ENCODE measurements at regions not wholly inside any gene's neighbourhood (a gene's known extent, or its start where the extent isn't known, plus 50 kb on each side); places are given as distances from the start of the nearest gene placed in this dataset.

DNA sequence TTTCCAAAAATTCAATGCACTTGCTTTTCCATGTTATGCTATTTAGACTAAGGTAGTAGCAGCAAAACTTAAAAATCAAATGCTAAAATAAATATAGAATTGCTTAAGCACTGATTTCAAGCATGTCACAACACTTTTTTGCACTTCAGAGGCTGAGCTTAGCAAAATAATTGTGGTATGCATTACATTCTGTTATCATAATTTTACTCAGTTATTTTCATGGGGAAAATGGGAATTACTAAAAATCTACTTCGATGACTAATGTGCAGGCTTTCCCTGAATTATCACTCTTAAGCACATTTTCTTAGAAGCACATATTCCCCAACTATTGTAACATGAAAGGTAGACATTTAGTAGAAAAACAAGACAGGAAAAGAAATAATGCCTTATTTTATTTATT is 322.4 kb upstream of the CBLB start:
- Histone ChIP-seq H3K9me3 (ENCODE audit: insufficient read depth, low read depth, low read length) (no peaks in the 10 kb centered on the region), H3K27ac (ENCODE audit: low read depth, low read length) (no peak overlapping the region), H3K36me3 (ENCODE audit: insufficient read depth, low read length) (no peaks in the 10 kb centered on the region), H3K4me3 (ENCODE audit: low read length) (no peak overlapping the region), H3K27me3 (ENCODE audit: insufficient read depth, low read length) (no peaks in the 10 kb centered on the region), H3K9ac (ENCODE audit: low read depth, low read length) (no peak overlapping the region), H3K4me1 (ENCODE audit: insufficient read depth, low read length) (no peaks in the 10 kb centered on the region)
- no CpG with 5 or more reads among the region's 1 CpG for WGBS

DNA sequence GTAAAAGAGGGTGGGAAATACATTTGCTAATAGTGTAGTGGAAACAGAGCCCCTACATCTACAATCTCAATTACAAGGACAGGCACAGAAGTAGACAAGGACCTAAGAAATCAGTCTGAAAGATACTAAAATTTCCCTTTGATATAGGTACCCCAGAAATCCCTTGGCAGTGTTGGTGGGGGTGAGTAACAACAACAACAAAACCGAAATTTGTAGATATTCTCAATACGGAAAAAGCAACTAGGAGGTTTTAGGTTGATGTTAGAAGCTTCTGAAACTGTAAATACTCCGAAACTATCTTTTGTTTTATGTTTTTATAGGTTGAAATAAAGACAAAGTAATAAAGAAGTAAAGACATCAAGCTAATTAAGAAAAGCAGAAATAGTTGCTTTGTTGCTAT is 323.1 kb upstream of the CBLB start:
- H3K36me3 ChIP-seq (ENCODE audit: insufficient read depth, low read length), result no peaks in the 10 kb centered on the region
- no peaks in the 10 kb centered on the region for H3K27me3 ChIP-seq (ENCODE audit: insufficient read depth, low read length)
- no peak overlapping the region for H3K9ac ChIP-seq (ENCODE audit: low read depth, low read length)
- no peaks in the 10 kb centered on the region; the same call in 1 of the 2 replicates for H3K9me3 ChIP-seq (ENCODE audit: insufficient read depth, low read depth, low read length)
- H3K4me1 ChIP-seq (ENCODE audit: insufficient read depth, low read length), result no peaks in the 10 kb centered on the region
- H3K4me3 ChIP-seq (ENCODE audit: low read length), result no peak overlapping the region
- no peak overlapping the region for H3K27ac ChIP-seq (ENCODE audit: low read depth, low read length)
- 96% methylated on average over 3 of the region's 3 CpGs for WGBS

DNA sequence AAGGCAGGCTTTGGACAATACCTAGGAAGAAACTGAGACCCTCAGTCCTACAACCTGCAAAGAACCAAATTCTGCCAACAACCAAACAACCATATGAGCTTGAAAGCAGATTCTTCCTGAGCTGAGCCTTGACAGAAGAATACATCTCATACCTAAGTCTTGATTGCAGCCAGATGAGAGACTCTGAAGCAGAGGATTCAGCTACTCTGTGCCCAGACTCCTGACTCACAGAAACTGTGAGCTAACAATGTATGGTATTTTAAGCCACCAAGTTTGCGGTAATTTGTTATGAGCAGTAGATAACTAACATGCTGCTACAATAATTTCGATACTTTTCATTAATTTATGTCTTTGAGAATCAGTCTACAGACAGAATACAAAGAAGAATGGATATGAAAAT is 325.1 kb upstream of the CBLB start:
- Histone ChIP-seq H3K4me1 (ENCODE audit: insufficient read depth, low read length) (no peaks in the 10 kb centered on the region), H3K27ac (ENCODE audit: low read depth, low read length) (no peak overlapping the region), H3K9me3 (ENCODE audit: insufficient read depth, low read depth, low read length) (no peaks in the 10 kb centered on the region; the same call in 1 of the 2 replicates), H3K36me3 (ENCODE audit: insufficient read depth, low read length) (no peaks in the 10 kb centered on the region), H3K4me3 (ENCODE audit: low read length) (no peak overlapping the region), H3K27me3 (ENCODE audit: insufficient read depth, low read length) (no peaks in the 10 kb centered on the region), H3K9ac (ENCODE audit: low read depth, low read length) (no peak overlapping the region)
- WGBS, result 93% methylated on average over 2 of the region's 2 CpGs

DNA sequence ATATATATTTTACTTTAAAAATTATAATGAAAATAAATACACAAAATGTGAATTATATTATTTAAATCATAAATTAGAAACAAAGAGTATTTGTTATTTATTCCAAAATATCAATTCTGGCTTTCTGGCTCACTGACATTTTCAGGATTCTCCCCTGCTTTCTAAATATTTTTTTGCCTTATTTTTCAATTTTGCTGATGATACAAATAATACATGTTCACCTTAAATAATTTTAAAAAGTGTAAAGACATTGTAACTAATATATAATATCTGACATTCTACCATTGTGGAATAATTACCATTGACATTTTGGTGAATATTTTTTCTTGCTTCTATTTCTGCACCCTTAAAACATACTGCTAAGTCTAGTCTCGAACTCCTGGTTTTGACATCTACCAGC is 325.9 kb upstream of the CBLB start:
- Histone ChIP-seq H3K27ac (ENCODE audit: low read depth, low read length) (no peak overlapping the region), H3K4me1 (ENCODE audit: insufficient read depth, low read length) (no peaks in the 10 kb centered on the region), H3K9me3 (ENCODE audit: insufficient read depth, low read depth, low read length) (no peaks in the 10 kb centered on the region; the same call in 1 of the 2 replicates), H3K36me3 (ENCODE audit: insufficient read depth, low read length) (no peaks in the 10 kb centered on the region), H3K27me3 (ENCODE audit: insufficient read depth, low read length) (no peaks in the 10 kb centered on the region), H3K9ac (ENCODE audit: low read depth, low read length) (no peak overlapping the region), H3K4me3 (ENCODE audit: low read length) (no peak overlapping the region)
- WGBS, result no CpG with 5 or more reads among the region's 1 CpG

DNA sequence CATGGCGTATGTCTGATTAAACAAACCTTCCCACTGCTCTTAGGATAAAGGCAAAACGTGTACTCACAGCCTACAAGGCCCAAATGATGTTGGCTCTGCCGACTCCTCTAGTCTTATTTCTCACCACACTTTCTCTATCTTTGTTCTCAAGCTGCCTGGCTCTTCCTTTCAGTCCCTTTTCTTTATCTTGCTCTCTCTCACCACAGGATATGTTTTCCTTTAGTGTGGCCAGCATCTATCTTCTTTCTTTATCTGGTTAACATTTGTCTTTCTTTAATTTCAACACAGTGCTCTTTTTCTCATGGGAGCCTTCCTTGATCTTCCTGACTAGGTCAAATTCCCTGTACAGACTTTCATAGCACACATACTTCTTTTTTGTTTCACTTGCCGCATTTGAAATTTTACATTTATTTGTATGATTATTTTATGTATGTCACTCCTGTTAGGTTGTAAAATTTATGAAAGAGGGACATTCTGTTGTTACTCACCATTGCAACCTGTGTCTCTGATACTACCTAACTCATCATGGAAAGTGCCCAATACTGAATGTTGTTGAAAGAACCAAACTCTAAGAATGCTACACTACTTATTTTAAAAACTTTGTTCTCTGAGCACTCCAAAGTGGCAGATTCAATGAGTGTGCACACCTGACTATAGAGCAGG is 328.9 kb upstream of the CBLB start:
- Histone ChIP-seq H3K9ac (ENCODE audit: low read depth, low read length) (no peak overlapping the region), H3K4me3 (ENCODE audit: low read length) (no peak overlapping the region), H3K27ac (ENCODE audit: low read depth, low read length) (no peak overlapping the region), H3K4me1 (ENCODE audit: insufficient read depth, low read length) (no peaks in the 10 kb centered on the region), H3K27me3 (ENCODE audit: insufficient read depth, low read length) (no peaks in the 10 kb centered on the region), H3K36me3 (ENCODE audit: insufficient read depth, low read length) (no peaks in the 10 kb centered on the region), H3K9me3 (ENCODE audit: insufficient read depth, low read depth, low read length) (no peaks in the 10 kb centered on the region; the same call in 1 of the 2 replicates)
- 88% methylated on average over 3 of the region's 4 CpGs for WGBS

DNA sequence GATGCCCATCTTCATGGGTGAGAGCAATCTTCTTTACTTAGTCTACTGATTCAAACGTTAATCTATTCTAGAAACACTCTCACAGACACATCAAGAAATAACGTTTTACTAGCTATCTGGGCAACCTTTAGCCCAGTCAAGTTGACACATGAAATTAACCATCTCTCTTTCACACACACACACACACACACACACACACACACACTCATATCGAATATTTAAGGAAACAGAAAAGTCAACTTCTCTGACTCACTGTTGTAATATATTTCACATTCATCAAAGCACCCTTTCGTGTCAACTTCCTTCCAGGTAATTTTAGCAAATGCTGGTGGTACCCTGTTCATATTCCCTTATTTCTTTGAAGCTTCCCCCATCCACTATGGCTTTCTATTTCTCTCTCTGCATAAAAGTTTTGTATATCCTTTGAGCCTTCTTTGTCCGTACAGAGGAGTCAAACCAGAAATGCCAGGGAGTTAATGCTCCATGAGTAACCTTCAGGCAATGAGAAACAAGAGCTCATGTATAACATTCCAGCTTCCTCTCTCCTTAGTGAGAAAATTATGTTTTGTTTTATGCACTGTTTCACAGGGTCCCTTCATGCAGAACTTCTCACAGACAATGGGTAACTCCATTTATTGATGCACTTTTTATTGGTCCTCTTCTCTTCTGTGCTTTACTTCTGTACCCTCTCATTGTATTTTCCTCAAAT is 335.5 kb upstream of the CBLB start:
- Histone ChIP-seq H3K4me3 (ENCODE audit: low read length) (no peak overlapping the region), H3K36me3 (ENCODE audit: insufficient read depth, low read length) (no peaks in the 10 kb centered on the region), H3K27ac (ENCODE audit: low read depth, low read length) (no peak overlapping the region), H3K9me3 (ENCODE audit: insufficient read depth, low read depth, low read length) (peaks cover 9% of the 10 kb centered on the region), H3K4me1 (ENCODE audit: insufficient read depth, low read length) (peaks cover 3% of the 10 kb centered on the region; the same call in 1 of the 2 replicates), H3K27me3 (ENCODE audit: insufficient read depth, low read length) (no peaks in the 10 kb centered on the region), H3K9ac (ENCODE audit: low read depth, low read length) (no peak overlapping the region)
- 97% methylated on average over 5 of the region's 5 CpGs for WGBS

DNA sequence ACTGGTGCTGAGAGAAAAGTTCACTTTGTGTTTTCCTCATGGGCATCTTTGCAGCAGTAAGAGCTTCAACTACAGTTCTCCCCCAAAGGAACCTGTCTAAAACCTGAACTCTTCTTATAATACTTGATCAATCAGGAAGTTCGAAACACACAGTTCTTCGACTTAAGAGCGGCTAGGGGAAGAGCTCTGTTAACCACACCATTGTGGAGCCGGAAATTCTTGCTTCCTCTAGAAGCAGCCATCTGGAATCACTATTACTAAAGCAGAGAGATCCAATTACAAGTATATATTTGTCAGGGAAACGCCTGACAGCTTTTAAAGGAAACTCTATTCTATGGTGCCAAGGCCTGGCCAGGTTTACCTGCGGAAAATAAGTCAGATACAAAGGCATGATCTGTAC is 337.3 kb upstream of the CBLB start:
- WGBS, result 94% methylated on average over 6 of the region's 6 CpGs
- Histone ChIP-seq H3K9ac (ENCODE audit: low read depth, low read length) (no peak overlapping the region), H3K36me3 (ENCODE audit: insufficient read depth, low read length) (no peaks in the 10 kb centered on the region), H3K4me3 (ENCODE audit: low read length) (no peak overlapping the region), H3K4me1 (ENCODE audit: insufficient read depth, low read length) (peaks cover 3% of the 10 kb centered on the region; the same call in 1 of the 2 replicates), H3K27me3 (ENCODE audit: insufficient read depth, low read length) (no peaks in the 10 kb centered on the region), H3K9me3 (ENCODE audit: insufficient read depth, low read depth, low read length) (peaks cover 9% of the 10 kb centered on the region), H3K27ac (ENCODE audit: low read depth, low read length) (no peak overlapping the region)

DNA sequence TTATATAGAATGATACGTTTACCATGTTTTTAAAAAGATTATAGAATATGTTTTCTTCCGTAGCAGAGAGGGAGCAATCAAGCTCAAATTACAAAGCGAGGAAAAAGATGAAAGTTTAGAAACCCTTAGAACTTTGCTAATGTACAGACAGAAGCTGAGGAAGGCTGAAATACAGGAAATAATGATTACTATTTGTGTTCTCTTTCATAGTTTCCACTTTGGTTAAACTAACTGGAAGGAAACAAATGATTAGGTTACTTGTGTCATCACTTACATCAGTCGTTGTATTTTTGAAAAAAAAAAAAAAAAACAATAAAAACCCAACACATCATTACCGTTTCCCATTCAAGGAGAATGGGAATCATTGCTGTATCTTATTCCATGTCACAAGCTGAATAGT is 337.8 kb upstream of the CBLB start:
- H3K27me3 ChIP-seq (ENCODE audit: insufficient read depth, low read length), result no peaks in the 10 kb centered on the region
- H3K4me1 ChIP-seq (ENCODE audit: insufficient read depth, low read length), result peaks cover 3% of the 10 kb centered on the region; the same call in 1 of the 2 replicates
- H3K27ac ChIP-seq (ENCODE audit: low read depth, low read length), result no peak overlapping the region
- H3K9ac ChIP-seq (ENCODE audit: low read depth, low read length), result no peak overlapping the region
- no peaks in the 10 kb centered on the region for H3K36me3 ChIP-seq (ENCODE audit: insufficient read depth, low read length)
- H3K9me3 ChIP-seq (ENCODE audit: insufficient read depth, low read depth, low read length), result peaks cover 9% of the 10 kb centered on the region
- no peak overlapping the region for H3K4me3 ChIP-seq (ENCODE audit: low read length)
- 100% methylated on average over 2 of the region's 5 CpGs for WGBS

DNA sequence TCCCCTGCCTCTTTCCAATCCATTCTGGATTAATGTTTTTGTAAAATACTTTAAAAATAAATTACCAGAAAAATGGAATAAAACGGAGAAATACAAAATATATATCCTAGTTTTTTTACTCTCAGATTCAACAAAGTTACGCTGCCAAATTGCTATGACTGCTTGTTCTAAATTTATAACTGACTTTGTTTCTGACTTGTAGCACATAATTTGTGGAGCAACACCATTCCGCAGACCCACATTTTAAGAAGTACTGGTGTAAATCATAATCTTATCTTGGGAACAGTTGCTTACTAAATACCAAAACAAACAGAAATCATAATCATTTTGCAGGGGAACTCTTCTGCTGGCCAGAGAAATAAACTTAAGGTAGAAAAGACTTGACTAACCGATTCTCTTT is 339.4 kb upstream of the CBLB start:
- Histone ChIP-seq H3K9me3 (ENCODE audit: insufficient read depth, low read depth, low read length) (peaks cover 9% of the 10 kb centered on the region), H3K9ac (ENCODE audit: low read depth, low read length) (no peak overlapping the region), H3K27ac (ENCODE audit: low read depth, low read length) (no peak overlapping the region), H3K36me3 (ENCODE audit: insufficient read depth, low read length) (no peaks in the 10 kb centered on the region), H3K4me3 (ENCODE audit: low read length) (no peak overlapping the region), H3K4me1 (ENCODE audit: insufficient read depth, low read length) (peaks cover 3% of the 10 kb centered on the region; the same call in 1 of the 2 replicates), H3K27me3 (ENCODE audit: insufficient read depth, low read length) (no peaks in the 10 kb centered on the region)
- WGBS, result 95% methylated on average over 2 of the region's 4 CpGs

DNA sequence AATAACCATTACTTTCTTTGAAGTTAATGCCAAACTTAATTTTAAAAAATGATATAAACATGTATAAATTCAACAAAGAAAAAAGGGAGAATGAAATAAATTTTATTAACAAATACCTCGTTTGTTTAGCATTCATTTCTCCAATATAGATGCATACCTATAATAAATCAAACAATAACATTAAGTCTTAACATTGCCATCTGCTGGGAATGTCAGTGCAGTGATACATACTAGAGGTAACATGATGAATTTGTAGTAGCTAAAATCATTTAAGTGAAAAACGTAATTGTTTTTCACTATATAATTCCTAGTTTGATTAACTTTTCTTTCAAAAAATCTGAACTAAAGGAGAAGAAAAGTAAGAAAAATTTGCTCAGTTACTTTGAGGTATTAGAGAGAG is 340.2 kb upstream of the CBLB start:
- Histone ChIP-seq H3K9me3 (ENCODE audit: insufficient read depth, low read depth, low read length) (peaks cover 5% of the 10 kb centered on the region), H3K36me3 (ENCODE audit: insufficient read depth, low read length) (no peaks in the 10 kb centered on the region), H3K9ac (ENCODE audit: low read depth, low read length) (no peak overlapping the region), H3K4me3 (ENCODE audit: low read length) (no peak overlapping the region), H3K27ac (ENCODE audit: low read depth, low read length) (no peak overlapping the region), H3K27me3 (ENCODE audit: insufficient read depth, low read length) (no peaks in the 10 kb centered on the region), H3K4me1 (ENCODE audit: insufficient read depth, low read length) (peaks cover 3% of the 10 kb centered on the region; the same call in 1 of the 2 replicates)
- WGBS, result no CpG with 5 or more reads among the region's 2 CpGs

DNA sequence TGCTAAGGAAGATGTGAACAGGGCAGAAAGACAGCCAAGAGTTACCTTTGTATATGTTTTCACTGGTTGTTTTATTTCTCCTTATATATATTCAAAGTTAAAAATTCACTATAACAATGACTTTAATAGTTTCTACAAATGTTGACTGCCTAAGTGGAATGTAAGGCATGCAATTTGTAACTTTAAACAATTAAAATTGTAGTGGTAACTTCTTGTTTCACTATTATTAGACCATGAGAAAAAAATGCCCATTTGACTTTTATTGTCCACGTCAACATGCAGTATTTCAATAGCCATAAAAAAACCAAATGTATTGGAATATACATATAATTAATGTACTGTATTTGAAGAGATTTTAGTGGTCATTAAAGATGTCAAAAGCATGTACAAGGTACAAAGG is 340.7 kb upstream of the CBLB start:
- H3K9me3 ChIP-seq (ENCODE audit: insufficient read depth, low read depth, low read length), result 0 out of 2 replicates have a peak, but pooled peaks cover under 1% of the 10 kb centered on the region
- H3K27me3 ChIP-seq (ENCODE audit: insufficient read depth, low read length), result no peaks in the 10 kb centered on the region
- H3K36me3 ChIP-seq (ENCODE audit: insufficient read depth, low read length), result no peaks in the 10 kb centered on the region
- no peak overlapping the region for H3K9ac ChIP-seq (ENCODE audit: low read depth, low read length)
- H3K4me1 ChIP-seq (ENCODE audit: insufficient read depth, low read length), result peaks cover 3% of the 10 kb centered on the region; the same call in 1 of the 2 replicates
- no peak overlapping the region for H3K4me3 ChIP-seq (ENCODE audit: low read length)
- H3K27ac ChIP-seq (ENCODE audit: low read depth, low read length), result no peak overlapping the region
- WGBS, result no CpG with 5 or more reads among the region's 1 CpG

Data from HUES64 (cell line).